Choroid plexus epithelial cell (primary cell): ENCODE measurements at regions not wholly inside any gene's neighbourhood (a gene's known extent, or its start where the extent isn't known, plus 50 kb on each side); places are given as distances from the start of the nearest gene placed in this dataset.

Experiments
- DNase-seq: peaks from one replicate; pipeline ENCODE4 v3.0.0-alpha.2; 2010; ENCODE audit warnings: low read depth
- H3K4me3 ChIP-seq: 2 replicates; pipeline ENCODE4 v1.5.1; 2011; ENCODE audit warnings: low read depth, mild to moderate bottlenecking, control low read depth, low read length, moderate library complexity
- TF ChIP-seq, protein P1 (sequence below): conservative IDR thresholded peaks from 2 replicates; pipeline ENCODE4 v1.5.1; 2011; ENCODE audit warnings: low read depth, mild to moderate bottlenecking, control low read depth, inconsistent platforms, low read length, moderate library complexity

DNA sequence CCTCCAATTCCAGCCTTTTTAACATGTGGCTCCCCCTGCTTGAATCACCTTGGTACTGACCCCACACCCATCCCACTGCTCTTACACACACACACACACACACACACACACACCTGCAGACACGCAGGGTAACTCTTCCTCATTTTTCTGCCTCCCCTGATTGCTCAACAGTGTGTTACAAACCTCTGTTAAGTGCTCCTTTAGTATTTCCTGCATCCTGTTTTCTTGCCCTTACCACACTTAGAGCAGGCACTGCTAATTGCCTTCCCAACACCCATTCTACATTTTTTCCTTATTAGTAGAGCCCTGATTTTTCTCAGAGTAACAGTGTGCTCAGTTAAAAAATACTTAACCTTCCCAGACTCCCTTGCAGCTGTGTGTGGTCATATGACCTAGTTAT lies 184.0 kb downstream of the EBLN2 start:
- DNase-seq, result no peak
- TF ChIP-seq, protein P1, sequence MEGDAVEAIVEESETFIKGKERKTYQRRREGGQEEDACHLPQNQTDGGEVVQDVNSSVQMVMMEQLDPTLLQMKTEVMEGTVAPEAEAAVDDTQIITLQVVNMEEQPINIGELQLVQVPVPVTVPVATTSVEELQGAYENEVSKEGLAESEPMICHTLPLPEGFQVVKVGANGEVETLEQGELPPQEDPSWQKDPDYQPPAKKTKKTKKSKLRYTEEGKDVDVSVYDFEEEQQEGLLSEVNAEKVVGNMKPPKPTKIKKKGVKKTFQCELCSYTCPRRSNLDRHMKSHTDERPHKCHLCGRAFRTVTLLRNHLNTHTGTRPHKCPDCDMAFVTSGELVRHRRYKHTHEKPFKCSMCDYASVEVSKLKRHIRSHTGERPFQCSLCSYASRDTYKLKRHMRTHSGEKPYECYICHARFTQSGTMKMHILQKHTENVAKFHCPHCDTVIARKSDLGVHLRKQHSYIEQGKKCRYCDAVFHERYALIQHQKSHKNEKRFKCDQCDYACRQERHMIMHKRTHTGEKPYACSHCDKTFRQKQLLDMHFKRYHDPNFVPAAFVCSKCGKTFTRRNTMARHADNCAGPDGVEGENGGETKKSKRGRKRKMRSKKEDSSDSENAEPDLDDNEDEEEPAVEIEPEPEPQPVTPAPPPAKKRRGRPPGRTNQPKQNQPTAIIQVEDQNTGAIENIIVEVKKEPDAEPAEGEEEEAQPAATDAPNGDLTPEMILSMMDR, result no peak
- no peak overlapping the region for H3K4me3 ChIP-seq

DNA sequence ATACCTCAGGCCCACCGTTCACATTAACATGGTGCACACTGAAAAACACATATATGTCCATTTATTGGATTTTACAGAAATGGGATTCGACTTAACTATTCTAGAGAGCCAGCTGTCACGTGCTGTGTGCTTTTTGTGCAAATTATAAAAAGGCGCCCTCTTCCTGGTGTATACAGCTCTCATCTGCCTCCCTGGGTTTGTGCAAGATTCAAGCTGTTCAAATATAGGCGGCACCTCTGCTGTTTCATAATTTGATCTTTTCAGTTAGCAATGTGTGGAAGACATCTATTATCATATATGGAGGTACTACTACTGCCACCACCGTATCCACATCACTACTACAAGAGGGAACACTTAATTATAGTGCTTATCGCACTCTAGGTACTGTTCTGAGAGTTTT lies 187.6 kb downstream of the EBLN2 start:
- no peak for DNase-seq
- H3K4me3 ChIP-seq, result no peak overlapping the region
- TF ChIP-seq, protein P1, result no peak

DNA sequence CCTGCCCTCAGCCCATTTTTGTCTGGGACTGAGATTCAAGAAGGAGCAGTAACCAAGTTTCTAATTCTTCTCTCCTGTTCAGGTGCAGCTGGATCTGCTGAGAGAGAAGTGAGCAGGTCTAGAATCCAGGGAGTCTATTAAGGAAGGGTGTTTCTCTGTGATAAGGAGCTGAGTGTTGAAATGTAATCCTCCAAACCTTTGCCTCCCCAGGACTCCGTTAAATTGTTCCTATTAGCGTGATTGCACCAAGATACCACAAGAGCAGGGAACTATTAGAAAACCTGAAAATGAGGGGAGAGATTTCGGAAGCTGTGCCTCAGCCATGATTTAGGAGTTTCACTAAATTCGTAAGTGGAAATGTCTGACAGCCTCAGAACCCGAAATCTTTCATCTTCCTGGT lies 192.6 kb downstream of the EBLN2 start:
- TF ChIP-seq, protein P1, result no peak
- DNase-seq, result no peak
- no peak overlapping the region for H3K4me3 ChIP-seq

DNA sequence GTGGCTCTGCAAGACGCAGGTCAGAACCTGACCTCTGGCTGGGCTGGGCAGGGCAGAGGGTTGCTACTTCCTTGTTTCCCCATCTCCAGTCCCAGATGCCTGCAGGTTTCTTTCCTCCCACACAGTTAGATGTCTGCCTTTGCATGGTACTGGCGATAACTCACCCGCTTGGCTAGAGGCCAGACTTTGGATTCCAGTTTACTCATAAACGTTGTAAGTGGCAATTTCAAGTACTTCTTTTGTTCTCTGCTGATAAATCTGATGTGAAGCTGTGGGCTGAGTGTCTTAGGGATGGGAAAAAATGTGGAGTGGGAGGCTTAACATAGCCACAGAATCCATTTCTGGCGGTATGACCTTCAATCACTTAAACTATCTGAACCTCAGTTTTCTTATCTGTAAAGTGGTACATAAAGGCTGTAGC lies 194.2 kb downstream of the EBLN2 start:
- TF ChIP-seq, protein P1, result no peak
- H3K4me3 ChIP-seq, result no peak overlapping the region
- DNase-seq, result peak; percentile 61

DNA sequence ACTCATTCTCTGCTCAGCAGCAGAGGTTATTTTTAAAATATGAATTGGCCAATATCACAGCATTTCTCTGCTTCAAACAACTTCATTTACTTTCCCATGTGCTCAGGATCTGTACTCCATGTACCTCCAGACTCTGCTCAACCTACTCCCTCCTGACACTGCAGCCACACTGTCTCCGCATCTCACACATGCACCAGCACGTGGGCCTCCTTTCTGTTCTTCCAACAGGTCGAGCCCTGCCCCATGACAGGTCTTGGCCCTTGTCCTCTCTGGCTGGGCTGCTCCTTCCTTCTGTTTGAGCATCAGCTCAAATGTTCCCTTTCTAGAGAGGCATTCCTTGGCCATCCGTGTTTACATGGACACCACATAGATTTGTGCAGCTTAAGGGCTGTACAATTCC lies 195.7 kb downstream of the EBLN2 start:
- no peak overlapping the region for H3K4me3 ChIP-seq
- TF ChIP-seq, protein P1, result no peak
- DNase-seq, result no peak

DNA sequence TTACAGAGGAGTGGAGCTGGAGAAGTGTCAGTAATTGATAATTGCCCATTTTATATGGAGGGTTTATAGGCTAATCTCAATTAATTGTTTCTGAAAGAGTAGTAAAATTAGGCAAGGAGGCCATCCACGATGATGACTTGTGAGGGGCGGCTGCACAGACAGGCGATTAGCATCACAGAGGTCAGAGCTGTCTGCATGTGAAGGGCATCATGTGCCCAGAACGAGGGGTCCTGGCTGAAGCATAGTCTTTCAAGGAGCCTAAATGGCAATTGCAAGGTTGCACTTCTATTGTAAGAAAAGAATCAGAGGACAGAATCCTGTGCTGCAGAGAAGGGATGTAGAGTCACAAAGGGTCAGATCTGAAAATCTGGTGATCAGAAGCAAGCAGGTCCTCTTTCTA lies 196.6 kb downstream of the EBLN2 start:
- DNase-seq, result no peak
- TF ChIP-seq, protein P1, result no peak
- H3K4me3 ChIP-seq, result no peak overlapping the region

DNA sequence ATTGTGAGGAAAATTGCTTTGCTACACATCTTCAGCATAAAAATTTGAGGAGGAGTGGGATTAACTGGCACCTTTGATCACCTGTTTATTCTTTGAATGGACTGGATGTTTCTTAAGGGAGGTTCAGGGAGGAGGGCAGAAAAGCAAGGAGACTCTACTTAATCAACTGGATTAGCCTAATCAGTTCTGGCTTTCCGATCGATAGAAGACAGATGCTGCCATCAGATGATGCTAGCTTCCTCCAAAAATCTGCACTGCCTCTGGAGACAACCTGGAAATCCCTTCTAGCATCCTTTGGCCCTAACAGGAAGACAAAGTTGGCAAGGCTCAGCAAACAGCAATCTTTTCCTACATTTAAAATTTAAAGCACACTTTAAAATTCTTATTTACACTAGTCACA lies 197.8 kb downstream of the EBLN2 start:
- H3K4me3 ChIP-seq, result no peak overlapping the region
- no peak for DNase-seq
- TF ChIP-seq, protein P1, result no peak
